T-cell (primary cell): ENCODE measurements at regions not wholly inside any gene's neighbourhood (a gene's known extent, or its start where the extent isn't known, plus 50 kb on each side); places are given as distances from the start of the nearest gene placed in this dataset.

Experiments
- ATAC-seq, 4 experiments: fragments of 200-7000 bp in 3 of 4; fragments of 150-1000 bp in 1 of 4; cut with Tn5 transposase; replicated peaks in 1 of 4; 1 replicate in 3 of 4; 2 replicates in 1 of 4; pipeline ENCODE4 v1.10.0; 2021; ENCODE audit warnings: moderate library complexity in 3 of 4, mild to moderate bottlenecking in 2 of 4, moderate number of reproducible peaks in 1 of 4
- CTCF ChIA-PET, 2 donors: fragments of 300-600 bp; sonication (Branson Sonifier 250); formaldehyde crosslinking; loops; one replicate each; lab custom pipeline; 2022; ENCODE audit warnings: antibody characterized with exemption in 2 of 2; lab: Charles Lee
- POLR2A ChIA-PET, 2 donors: fragments of 300-600 bp; sonication (Branson Sonifier 250); formaldehyde crosslinking; loops; one replicate each; lab custom pipeline; 2022; ENCODE audit warnings: antibody characterized with exemption in 2 of 2; lab: Charles Lee
- DNase-seq, 35 experiments: peaks; one replicate each; pipeline versions ENCODE4 v3.0.0 to v3.0.0-alpha.2; 2013 to 2023
- H3K27ac ChIP-seq: one replicate; pipeline ENCODE4 v1.5.1; 2013; ENCODE audit warnings: low read length
- H3K27me3 ChIP-seq, 2 experiments: replicated peaks in 1 of 2; 1 replicate in 1 of 2; 2 replicates in 1 of 2; pipeline versions ENCODE4 v1.6.1 to v1.7.0; 2013; ENCODE audit warnings: low read length in 1 of 2, mixed read lengths in 1 of 2; ENCODE audit not compliant: control insufficient read depth in 2 of 2, insufficient read depth in 2 of 2; ENCODE audit errors: extremely low read depth in 1 of 2
- H3K36me3 ChIP-seq, 2 donors: 1 replicate in 1 of 2; 2 replicates in 1 of 2; pipeline versions ENCODE4 v1.6.1 to v1.7.0; 2013; ENCODE audit warnings: low read length in 1 of 2; ENCODE audit not compliant: control insufficient read depth in 2 of 2, insufficient read depth in 1 of 2; ENCODE audit errors: extremely low read depth in 1 of 2
- H3K4me1 ChIP-seq, 2 experiments: 1 replicate in 1 of 2; 2 replicates in 1 of 2; pipeline versions ENCODE4 v1.6.1 to v1.7.0; 2013; ENCODE audit warnings: low read length in 2 of 2, mixed read lengths in 1 of 2; ENCODE audit not compliant: insufficient read depth in 2 of 2, control insufficient read depth in 1 of 2; ENCODE audit errors: extremely low read depth in 1 of 2
- H3K4me3 ChIP-seq, 2 donors: 1 replicate in 1 of 2; 2 replicates in 1 of 2; pipeline versions ENCODE4 v1.5.1 to v1.7.0; 2013; ENCODE audit warnings: mild to moderate bottlenecking in 2 of 2, low read length in 1 of 2, moderate library complexity in 1 of 2; ENCODE audit not compliant: control insufficient read depth in 1 of 2; ENCODE audit errors: extremely low read depth in 1 of 2
- H3K9me3 ChIP-seq: 2 replicates; pipeline ENCODE4 v1.7.0; 2013
- H3K27ac Mint-ChIP-seq, 2 donors: one replicate each; pipeline ENCODE4 v1.8.0; 2020 to 2021; ENCODE audit warnings: mild to moderate bottlenecking in 2 of 2, mixed read lengths in 2 of 2
- H3K27me3 Mint-ChIP-seq, 2 donors: one replicate each; pipeline ENCODE4 v1.8.0; 2021 to 2022; ENCODE audit warnings: mixed read lengths in 2 of 2
- H3K36me3 Mint-ChIP-seq: one replicate; pipeline ENCODE4 v1.8.0; 2021; ENCODE audit warnings: mixed read lengths
- H3K4me1 Mint-ChIP-seq, 3 donors: one replicate each; pipeline ENCODE4 v1.8.0; 2020 to 2022; ENCODE audit warnings: mixed read lengths in 3 of 3, mild to moderate bottlenecking in 1 of 3
- H3K4me3 Mint-ChIP-seq, 3 donors: one replicate each; pipeline ENCODE4 v1.8.0; 2020 to 2022; ENCODE audit warnings: mild to moderate bottlenecking in 3 of 3, mixed read lengths in 3 of 3, moderate library complexity in 3 of 3
- H3K9me3 Mint-ChIP-seq, 3 donors: one replicate each; pipeline ENCODE4 v1.8.0; 2020 to 2022; ENCODE audit warnings: mixed read lengths in 3 of 3
- WGBS: methylation state at CpG from one replicate; pipeline ENCODE4 v1.1.5; 2013; ENCODE audit warnings: missing lambda C conversion rate; ENCODE audit not compliant: insufficient coverage; 5-methylcytosine and 5-hydroxymethylcytosine counted together

DNA sequence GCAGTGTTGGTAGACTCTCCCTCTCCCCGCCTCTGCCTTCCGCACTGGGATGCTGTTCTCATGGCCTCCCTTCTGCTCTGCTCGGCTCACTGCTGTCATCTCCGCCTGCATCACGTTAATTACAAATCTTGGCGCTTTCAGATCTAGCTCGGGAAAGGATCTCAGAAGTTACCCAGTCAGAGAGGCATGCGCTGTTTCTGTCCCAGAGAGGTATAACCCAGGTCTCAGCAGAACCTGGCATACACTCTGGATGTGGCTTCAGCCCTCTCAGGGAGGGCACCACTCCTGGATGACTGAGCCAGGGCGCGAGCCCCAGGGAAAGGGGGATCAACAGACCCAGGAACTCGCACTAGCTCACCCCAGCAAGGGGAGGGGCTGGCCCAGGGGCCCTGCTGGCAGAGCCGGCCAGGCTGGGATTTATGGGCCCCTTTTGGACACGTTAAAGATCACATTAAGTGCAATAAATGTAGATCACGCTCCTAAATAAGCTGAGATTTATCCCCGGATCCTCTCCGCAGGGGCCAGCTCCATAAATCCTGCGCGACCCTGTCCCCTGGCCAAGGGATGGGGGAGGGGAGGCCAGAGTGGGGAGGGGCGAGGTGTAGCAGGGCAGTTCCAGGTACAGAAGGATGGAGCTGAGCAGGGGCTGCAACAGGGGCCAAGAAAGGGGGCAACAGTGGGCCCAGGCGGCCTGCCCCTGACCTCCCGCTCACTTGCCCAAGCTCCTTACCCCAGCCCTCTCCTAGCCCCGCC is 101.3 kb upstream of the ZBTB40 start:
- Histone ChIP-seq H3K36me3 (no peaks in the 10 kb centered on the region), H3K9me3 (no peaks in the 10 kb centered on the region), H3K27ac (no peak overlapping the region), H3K27me3 (peaks cover 16 to 51% of the 10 kb centered on the region in 2 experiments), H3K4me1 (peaks cover 0 to 9% of the 10 kb centered on the region in 2 experiments), H3K4me3 (no peak overlapping the region)
- ChIA-PET POLR2A (interaction anchor here in 1 of 2 donors (0.6 kb wide), 1 partner anchor 395 kb away, joined by 8 read pairs; no protein-coding TSS in a partner anchor), CTCF (no interaction called here)
- Mint-ChIP-seq H3K4me3 (no peak overlapping the region), H3K36me3 (no peaks in the 10 kb centered on the region), H3K4me1 (peaks cover 12 to 15% (median 12%) of the 10 kb centered on the region in 3 donors), H3K27ac (no peak overlapping the region), H3K9me3 (no peaks in the 10 kb centered on the region), H3K27me3 (peaks cover 52 to 71% of the 10 kb centered on the region in 2 donors)
- WGBS, result 22% methylated on average over 16 of the region's 22 CpGs
- ATAC-seq (no peak), DNase-seq (no peak)

DNA sequence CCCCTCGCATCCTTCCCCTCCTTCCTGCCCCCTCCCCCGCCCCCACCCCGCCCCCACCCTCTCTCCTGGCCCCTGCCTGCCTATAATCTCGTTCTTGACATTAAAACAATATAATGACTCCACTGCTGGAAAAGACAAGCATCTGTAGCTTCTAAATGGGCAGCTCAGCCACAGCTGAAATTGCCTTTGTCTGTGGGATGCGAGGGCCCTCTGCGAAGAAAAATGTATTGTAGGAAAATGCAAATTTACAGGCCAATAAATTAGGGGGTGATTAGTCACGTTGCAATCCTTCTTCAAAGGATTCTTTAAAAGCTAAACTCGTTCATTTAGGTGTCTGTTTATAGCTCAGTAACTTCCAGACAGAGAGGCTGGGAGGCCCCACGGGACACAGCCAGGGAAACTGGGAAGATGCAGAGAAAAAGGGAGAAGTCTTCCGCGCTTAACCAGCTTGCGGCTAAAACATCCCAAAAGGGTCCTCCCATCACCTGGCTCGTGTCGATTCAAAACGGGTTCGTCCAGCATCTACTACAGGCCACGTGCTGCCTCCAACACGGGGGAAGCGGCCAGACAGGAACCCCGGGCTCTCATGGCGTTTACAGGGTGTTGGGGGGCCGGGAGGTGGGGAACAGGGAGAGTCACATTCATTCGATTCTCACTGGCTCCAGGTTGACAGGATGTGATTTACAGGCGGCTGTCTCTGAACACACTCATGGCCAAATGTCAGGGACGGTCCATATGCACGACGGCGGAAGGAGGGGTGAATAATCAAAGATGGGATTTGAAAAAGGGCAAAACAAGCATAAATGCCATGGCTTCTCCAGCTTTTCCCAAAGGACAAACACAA is 100.5 kb upstream of the ZBTB40 start:
- H3K4me3 ChIP-seq, result no peak overlapping the region

DNA sequence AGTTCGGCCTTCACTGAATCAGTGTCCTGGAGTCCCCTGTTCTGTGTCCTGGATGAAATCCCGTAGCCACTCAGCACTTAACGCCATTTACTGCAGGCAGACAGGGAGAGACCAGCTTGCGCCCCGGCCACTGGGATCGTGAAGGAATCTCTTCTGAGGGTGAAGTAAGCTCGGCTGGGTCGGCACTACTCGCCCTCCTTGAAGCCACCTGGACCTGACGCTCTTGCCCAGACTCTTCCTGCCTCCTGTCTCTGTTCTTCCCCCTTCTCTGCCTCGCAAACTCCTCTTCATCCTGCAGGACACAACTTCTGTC is 99.9 kb upstream of the ZBTB40 start:
- DNase-seq (no peak), ATAC-seq (no peak)
- Mint-ChIP-seq H3K4me3 (no peak overlapping the region), H3K36me3 (no peaks in the 10 kb centered on the region), H3K9me3 (no peaks in the 10 kb centered on the region), H3K27ac (no peak overlapping the region), H3K27me3 (peaks cover 44 to 73% of the 10 kb centered on the region in 2 donors), H3K4me1 (peaks cover 12 to 15% (median 12%) of the 10 kb centered on the region in 3 donors)
- H3K9me3 ChIP-seq, result no peaks in the 10 kb centered on the region
- 16% methylated on average over 7 of the region's 11 CpGs for WGBS
- peaks cover 18 to 54% of the 10 kb centered on the region in 2 experiments for H3K27me3 ChIP-seq
- peaks cover 0 to 9% of the 10 kb centered on the region in 2 experiments for H3K4me1 ChIP-seq
- no peak overlapping the region for H3K27ac ChIP-seq
- ChIA-PET POLR2A (no interaction called here), CTCF (no interaction called here)
- no peaks in the 10 kb centered on the region for H3K36me3 ChIP-seq
- H3K4me3 ChIP-seq, result no peak overlapping the region

More for the DNA sequence above, 100.5 kb upstream of the ZBTB40 start:
- Histone ChIP-seq H3K27ac (no peak overlapping the region), H3K27me3 (peaks cover 16 to 54% of the 10 kb centered on the region in 2 experiments), H3K9me3 (no peaks in the 10 kb centered on the region), H3K36me3 (no peaks in the 10 kb centered on the region), H3K4me1 (peaks cover 0 to 9% of the 10 kb centered on the region in 2 experiments)
- Mint-ChIP-seq H3K27me3 (peaks cover 46 to 75% of the 10 kb centered on the region in 2 donors), H3K36me3 (no peaks in the 10 kb centered on the region), H3K27ac (no peak overlapping the region), H3K4me1 (peaks cover 12 to 15% (median 12%) of the 10 kb centered on the region in 3 donors), H3K9me3 (no peaks in the 10 kb centered on the region), H3K4me3 (no peak overlapping the region)
- no peak for DNase-seq
- ChIA-PET CTCF (no interaction called here), POLR2A (no interaction called here)
- WGBS, result 14% methylated on average over 23 of the region's 28 CpGs
- ATAC-seq, result no peak

DNA sequence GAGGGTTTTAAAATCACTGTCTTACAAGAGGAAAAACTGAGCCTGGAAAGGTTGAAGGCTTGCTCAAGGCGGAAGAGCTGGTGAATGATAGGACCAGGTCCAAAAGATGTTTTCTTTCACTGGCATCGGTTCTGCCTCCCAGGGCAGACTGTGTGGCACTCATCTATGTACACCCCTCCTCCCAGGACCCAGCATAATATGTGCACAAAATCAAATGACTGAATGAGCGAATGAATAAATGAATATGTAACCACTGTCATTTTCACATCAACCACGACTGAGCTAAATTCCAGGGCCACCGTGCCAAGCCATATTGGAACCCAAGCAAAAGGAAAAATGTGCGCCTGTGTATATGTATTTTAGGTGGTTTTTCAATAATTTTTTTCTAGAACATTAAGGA is 99.3 kb upstream of the ZBTB40 start:
- Histone ChIP-seq H3K36me3 (no peaks in the 10 kb centered on the region), H3K4me3 (no peak overlapping the region), H3K27me3 (peaks cover 18 to 54% of the 10 kb centered on the region in 2 experiments), H3K9me3 (no peaks in the 10 kb centered on the region), H3K4me1 (peaks cover 0 to 9% of the 10 kb centered on the region in 2 experiments), H3K27ac (no peak overlapping the region)
- Mint-ChIP-seq H3K27me3 (peaks cover 50 to 78% of the 10 kb centered on the region in 2 donors), H3K4me1 (peaks cover 12 to 15% (median 12%) of the 10 kb centered on the region in 3 donors), H3K36me3 (no peaks in the 10 kb centered on the region), H3K9me3 (no peaks in the 10 kb centered on the region), H3K4me3 (no peak overlapping the region), H3K27ac (no peak overlapping the region)
- DNase-seq (no peak), ATAC-seq (no peak)
- ChIA-PET CTCF (no interaction called here), POLR2A (no interaction called here)
- no CpG with 5 or more reads among the region's 6 CpGs for WGBS

DNA sequence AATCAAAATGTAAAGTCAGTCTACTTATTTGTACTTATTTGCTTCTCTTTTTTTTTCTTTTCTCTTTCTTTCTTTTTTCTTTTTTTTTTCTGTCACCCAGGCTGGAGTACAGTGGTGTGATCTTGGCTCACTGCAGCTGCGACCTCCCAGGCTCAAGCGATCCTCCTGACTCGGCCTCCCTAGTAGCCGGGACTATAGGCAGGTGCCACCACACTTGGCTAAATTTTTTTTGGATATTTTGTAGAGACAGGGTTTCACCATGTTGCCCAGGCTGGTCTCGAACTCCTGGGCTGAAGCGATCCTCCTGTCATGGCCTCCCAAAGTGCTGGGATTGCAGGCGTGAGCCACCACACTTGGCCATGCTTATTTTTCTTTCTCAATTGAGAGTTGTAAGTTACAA is 98.8 kb upstream of the ZBTB40 start:
- Histone ChIP-seq H3K27me3 (peaks cover 18 to 54% of the 10 kb centered on the region in 2 experiments), H3K9me3 (no peaks in the 10 kb centered on the region), H3K4me1 (peaks cover 0 to 9% of the 10 kb centered on the region in 2 experiments), H3K27ac (no peak overlapping the region), H3K36me3 (no peaks in the 10 kb centered on the region), H3K4me3 (no peak overlapping the region)
- ATAC-seq, result no peak
- Mint-ChIP-seq H3K4me1 (peaks cover 12 to 15% (median 12%) of the 10 kb centered on the region in 3 donors), H3K36me3 (no peaks in the 10 kb centered on the region), H3K27me3 (peaks cover 49 to 76% of the 10 kb centered on the region in 2 donors), H3K4me3 (no peak overlapping the region), H3K27ac (no peak overlapping the region), H3K9me3 (no peaks in the 10 kb centered on the region)
- DNase-seq, result no peak
- POLR2A ChIA-PET, result no interaction called here
- WGBS, result 91% methylated on average over 4 of the region's 7 CpGs
- CTCF ChIA-PET, result no interaction called here

DNA sequence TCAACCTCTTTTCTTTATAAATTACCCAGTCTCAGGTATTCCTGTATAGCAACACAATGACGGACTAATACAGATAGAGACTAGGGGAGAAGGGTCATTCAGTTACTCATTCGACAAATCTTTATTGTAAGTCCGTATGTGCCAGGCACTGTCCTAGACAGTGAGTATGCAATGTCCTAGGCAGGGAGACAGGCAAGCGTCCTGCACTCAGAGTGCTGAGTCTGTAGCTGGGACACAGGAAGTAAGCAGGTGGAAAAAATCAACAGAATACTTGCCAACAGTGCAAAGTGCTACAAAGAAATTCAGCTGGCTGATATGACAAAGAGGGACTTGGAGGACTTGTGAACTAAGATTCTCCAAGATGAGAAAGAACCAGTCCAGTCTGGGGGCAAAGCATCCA is 92.2 kb upstream of the ZBTB40 start:
- Mint-ChIP-seq H3K27ac (no peak overlapping the region), H3K27me3 (peaks cover 42 to 65% of the 10 kb centered on the region in 2 donors), H3K4me3 (no peak overlapping the region), H3K36me3 (no peaks in the 10 kb centered on the region), H3K9me3 (no peaks in the 10 kb centered on the region), H3K4me1 (no peaks in the 10 kb centered on the region)
- H3K36me3 ChIP-seq, result no peaks in the 10 kb centered on the region
- H3K4me3 ChIP-seq, result no peak overlapping the region
- H3K9me3 ChIP-seq, result no peaks in the 10 kb centered on the region
- POLR2A ChIA-PET, result no interaction called here
- CTCF ChIA-PET, result no interaction called here
- no peak for DNase-seq
- no peaks in the 10 kb centered on the region for H3K4me1 ChIP-seq
- ATAC-seq, result no peak
- 88% methylated on average over 4 of the region's 4 CpGs for WGBS
- H3K27ac ChIP-seq, result no peak overlapping the region
- H3K27me3 ChIP-seq, result peaks cover 2 to 43% of the 10 kb centered on the region in 2 experiments
